HG02623 (cell line): ENCODE measurements at regions not wholly inside any gene's neighbourhood (a gene's known extent, or its start where the extent isn't known, plus 50 kb on each side); places are given as distances from the start of the nearest gene placed in this dataset.
A peak's percentile ranks its signal among the peaks of the same experiment; 100 is the strongest.
"Not testable (repeated sequence)": the region's sequence is repeated elsewhere in the genome, so short reads cannot be mapped to it uniquely, and the experiment has no call there.

ENCODE experiments used
- ATAC-seq: cut with Tn5 transposase; IDR thresholded peaks from one replicate; pipeline ENCODE4 v1.9.1; 2021; ENCODE audit warnings: moderate library complexity; ENCODE audit not compliant: unreplicated experiment

GRCh38 chr21:6482616-6483015 is 4038.8 kb upstream of the TPTE start:
- not testable (repeated sequence) for ATAC-seq

- not testable (repeated sequence) for ATAC-seq
These were observed 4037.7 kb upstream of the TPTE start for GRCh38 chr21:6483645-6484044.

- not testable (repeated sequence) for ATAC-seq
These were observed 4034.6 kb upstream of the TPTE start for GRCh38 chr21:6486821-6487220.

- not testable (repeated sequence) for ATAC-seq
These were observed 4028.7 kb upstream of the TPTE start for GRCh38 chr21:6492691-6493090.

- ATAC-seq = not testable (repeated sequence)
These were observed 4027.4 kb upstream of the TPTE start for GRCh38 chr21:6493957-6494356.

GRCh38 chr21:6496356-6496755 is 4025.0 kb upstream of the TPTE start:
- not testable (repeated sequence) for ATAC-seq

- ATAC-seq = peak; percentile 26
These were observed 4022.7 kb upstream of the TPTE start for GRCh38 chr21:6498716-6499115.

- ATAC-seq = peak; percentile 70
These were observed 4022.1 kb upstream of the TPTE start for GRCh38 chr21:6499128-6499826.

- not testable (repeated sequence) for ATAC-seq
These were observed 4021.5 kb upstream of the TPTE start for GRCh38 chr21:6499866-6500265.

- not testable (repeated sequence) for ATAC-seq
These were observed 4020.7 kb upstream of the TPTE start for GRCh38 chr21:6500681-6501080.

- not testable (repeated sequence) for ATAC-seq
These were observed 4015.1 kb upstream of the TPTE start for GRCh38 chr21:6506167-6506894.

GRCh38 chr21:6507632-6508031 is 4013.8 kb upstream of the TPTE start:
- not testable (repeated sequence) for ATAC-seq

GRCh38 chr21:6521777-6522176 is 3999.6 kb upstream of the TPTE start:
- ATAC-seq = not testable (repeated sequence)

GRCh38 chr21:6526213-6526612 is 3995.2 kb upstream of the TPTE start:
- not testable (repeated sequence) for ATAC-seq

- not testable (repeated sequence) for ATAC-seq
These were observed 3990.7 kb upstream of the TPTE start for GRCh38 chr21:6530655-6531054.

- not testable (repeated sequence) for ATAC-seq
These were observed 3988.1 kb upstream of the TPTE start for GRCh38 chr21:6533261-6533660.

- ATAC-seq = not testable (repeated sequence)
These were observed 3983.1 kb upstream of the TPTE start for GRCh38 chr21:6538320-6538719.

- not testable (repeated sequence) for ATAC-seq
These were observed 3981.7 kb upstream of the TPTE start for GRCh38 chr21:6539688-6540087.

- not testable (repeated sequence) for ATAC-seq
These were observed 3980.3 kb upstream of the TPTE start for GRCh38 chr21:6541036-6541435.

GRCh38 chr21:6545288-6545687 is 3976.1 kb upstream of the TPTE start:
- not testable (repeated sequence) for ATAC-seq

GRCh38 chr21:6551045-6551444 is 3970.3 kb upstream of the TPTE start:
- not testable (repeated sequence) for ATAC-seq
